ACC112 (cell line): ENCODE measurements at regions not wholly inside any gene's neighbourhood (a gene's known extent, or its start where the extent isn't known, plus 50 kb on each side); places are given as distances from the start of the nearest gene placed in this dataset.
A peak's percentile ranks its signal among the peaks of the same experiment; 100 is the strongest.

Source experiments
- H2AFZ ChIP-seq: fragments of 200-600 bp; sonication (generic); one replicate; pipeline ENCODE4 v1.6.0; 2017; ENCODE audit warnings: antibody characterized with exemption, low read length; ENCODE audit not compliant: unreplicated experiment
- H3K27ac ChIP-seq: fragments of 200-600 bp; sonication (generic); 2 replicates; pipeline ENCODE4 v1.5.1; 2014; ENCODE audit warnings: low read depth, mild to moderate bottlenecking, antibody characterized with exemption, low read length, moderate library complexity
- H3K27me3 ChIP-seq: fragments of 200-600 bp; sonication (generic); 2 replicates; pipeline ENCODE4 v1.6.1; 2014; ENCODE audit warnings: mild to moderate bottlenecking, antibody characterized with exemption, low read length, moderate library complexity, mixed read lengths; ENCODE audit not compliant: insufficient read depth
- H3K36me3 ChIP-seq: fragments of 200-600 bp; sonication (generic); 2 replicates; pipeline ENCODE4 v1.6.1; 2016; ENCODE audit warnings: mild to moderate bottlenecking, antibody characterized with exemption, low read length, moderate library complexity, mixed read lengths; ENCODE audit not compliant: insufficient read depth
- H3K4me1 ChIP-seq: fragments of 200-600 bp; sonication (generic); one replicate; pipeline ENCODE4 v1.6.1; 2016; ENCODE audit warnings: low read length, mixed read lengths; ENCODE audit not compliant: insufficient read depth, unreplicated experiment, control insufficient read depth
- H3K4me3 ChIP-seq: fragments of 200-600 bp; sonication (generic); 2 replicates; pipeline ENCODE4 v1.5.1; 2014; ENCODE audit warnings: mild to moderate bottlenecking, low read depth, low read length
- H3K79me2 ChIP-seq: fragments of 200-600 bp; sonication (generic); one replicate; pipeline ENCODE4 v1.6.0; 2016; ENCODE audit warnings: low read length; ENCODE audit not compliant: control insufficient read depth, unreplicated experiment, insufficient read depth

- H3K36me3 ChIP-seq, result no peaks in the 10 kb centered on the region
- no peak overlapping the region for H2AFZ ChIP-seq
- no peak overlapping the region for H3K27ac ChIP-seq
- H3K4me1 ChIP-seq, result no peaks in the 10 kb centered on the region
- H3K4me3 ChIP-seq, result no peak overlapping the region
- no peaks in the 10 kb centered on the region for H3K27me3 ChIP-seq
- no peaks in the 10 kb centered on the region for H3K79me2 ChIP-seq
Measured at GRCh38 chr6:113402544-113402943, 454.6 kb upstream of the MARCKS start.

GRCh38 chr6:113403966-113404595, 453.1 kb upstream of the MARCKS start:
- Histone ChIP-seq H2AFZ (no peak overlapping the region), H3K27ac (no peak overlapping the region)

GRCh38 chr6:113405326-113406047, 451.7 kb upstream of the MARCKS start:
- Histone ChIP-seq H3K36me3 (no peaks in the 10 kb centered on the region), H3K27me3 (no peaks in the 10 kb centered on the region), H3K27ac (no peak overlapping the region), H3K79me2 (no peaks in the 10 kb centered on the region), H3K4me1 (peaks cover 8% of the 10 kb centered on the region), H3K4me3 (no peak overlapping the region), H2AFZ (no peak overlapping the region)

More at GRCh38 chr6:113403966-113404595, 453.1 kb upstream of the MARCKS start:
- H3K79me2 ChIP-seq, result no peaks in the 10 kb centered on the region
- H3K27me3 ChIP-seq, result no peaks in the 10 kb centered on the region
- H3K36me3 ChIP-seq, result no peaks in the 10 kb centered on the region
- no peaks in the 10 kb centered on the region for H3K4me1 ChIP-seq
- H3K4me3 ChIP-seq, result no peak overlapping the region

DNA sequence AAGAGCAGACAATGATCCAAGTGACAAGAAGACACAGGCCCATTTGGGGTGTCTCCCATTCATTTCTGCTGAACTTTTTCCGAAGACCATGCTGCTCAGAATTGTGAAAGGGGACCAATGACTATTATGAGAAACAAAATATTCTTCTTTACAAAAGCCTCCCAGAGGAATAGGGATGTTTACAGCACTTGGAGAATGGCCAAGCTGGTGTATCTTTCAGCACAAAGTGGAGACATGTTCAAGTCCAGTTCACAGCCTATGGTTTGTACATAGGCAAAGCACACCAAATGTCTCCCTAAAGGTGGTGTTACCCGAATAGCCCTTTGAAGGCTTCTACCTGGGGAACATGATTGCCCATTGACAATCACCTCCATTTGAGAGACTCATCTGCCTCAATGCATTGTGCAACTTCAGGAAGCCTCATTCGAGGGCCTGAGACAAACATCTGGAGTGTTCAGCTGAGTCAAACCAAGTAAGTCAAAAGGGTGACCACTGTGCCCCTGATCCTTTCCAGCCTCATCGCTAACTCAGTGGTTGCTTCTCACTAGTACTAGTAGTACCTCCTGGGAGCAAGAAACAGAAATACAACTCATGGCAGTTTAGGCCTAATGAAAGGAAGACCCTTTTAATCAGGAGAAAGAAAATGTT, 451.0 kb upstream of the MARCKS start:
- H2AFZ ChIP-seq, result no peak overlapping the region
- no peaks in the 10 kb centered on the region for H3K27me3 ChIP-seq
- H3K4me1 ChIP-seq, result peaks cover 11% of the 10 kb centered on the region
- no peaks in the 10 kb centered on the region for H3K36me3 ChIP-seq
- no peak overlapping the region for H3K4me3 ChIP-seq
- no peaks in the 10 kb centered on the region for H3K79me2 ChIP-seq
- no peak overlapping the region for H3K27ac ChIP-seq

DNA sequence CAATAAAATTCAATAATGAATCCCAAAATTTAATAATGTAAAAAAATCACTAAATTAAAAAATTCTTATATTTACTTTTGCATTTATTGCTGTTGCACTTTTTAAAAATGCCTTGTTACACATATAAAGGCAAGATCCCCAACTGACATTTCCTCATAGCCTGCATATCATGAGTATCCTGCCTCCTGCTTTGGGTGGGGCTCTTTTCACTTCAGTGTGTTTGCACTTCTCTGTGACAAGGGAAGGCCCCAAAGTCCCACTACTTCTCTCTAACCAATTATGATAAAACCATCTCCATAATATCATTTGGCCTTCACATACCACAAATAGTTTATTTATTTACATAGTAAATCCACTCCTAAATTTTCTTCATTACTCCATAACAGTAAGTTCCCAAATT, 446.1 kb upstream of the MARCKS start:
- no peaks in the 10 kb centered on the region for H3K27me3 ChIP-seq

DNA sequence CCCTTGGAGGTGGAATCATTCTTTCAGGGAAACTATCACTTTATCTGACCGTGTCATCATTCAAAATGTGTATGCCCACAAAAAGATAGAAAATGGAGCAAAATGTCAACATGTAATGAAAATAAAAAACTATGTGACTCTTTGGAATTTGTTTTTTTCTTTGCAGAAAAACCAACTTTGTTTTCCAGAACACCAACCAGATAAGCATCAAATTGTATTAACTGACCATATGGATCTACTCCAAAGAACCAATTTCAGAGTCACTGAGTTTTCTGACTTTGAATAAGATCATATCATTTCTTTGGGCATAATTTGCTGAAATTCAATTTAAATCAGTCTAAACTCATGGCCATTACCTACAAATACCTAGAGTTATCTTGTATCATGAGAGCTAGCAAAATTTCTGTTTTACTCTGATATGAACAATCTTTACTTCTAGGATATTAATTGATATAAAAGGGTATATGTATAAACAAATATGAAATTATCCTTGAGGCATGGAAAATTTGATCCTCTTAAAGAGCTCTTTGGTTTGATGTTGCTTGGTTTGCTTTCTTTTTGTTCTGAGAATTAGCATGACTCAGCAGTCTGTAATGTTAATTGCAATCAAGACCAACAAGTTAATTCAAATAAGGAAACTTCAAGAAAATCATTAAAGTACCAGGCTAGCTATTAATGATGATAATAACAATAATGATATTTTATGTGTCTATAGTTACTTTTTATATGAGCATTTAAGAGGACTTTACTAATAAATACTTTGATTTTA, 444.4 kb upstream of the MARCKS start:
- H3K4me1 ChIP-seq, result peaks cover 37% of the 10 kb centered on the region
- H3K79me2 ChIP-seq, result no peaks in the 10 kb centered on the region
- no peaks in the 10 kb centered on the region for H3K36me3 ChIP-seq
- H3K27me3 ChIP-seq, result no peaks in the 10 kb centered on the region
- H3K4me3 ChIP-seq, result 0 out of 2 replicates have a peak overlapping the region, but pooled peaks have one; percentile 1
- H2AFZ ChIP-seq, result peak overlapping the region; percentile 19
- H3K27ac ChIP-seq, result no peak overlapping the region

More for the DNA sequence above, 446.1 kb upstream of the MARCKS start:
- H2AFZ ChIP-seq, result no peak overlapping the region
- H3K27ac ChIP-seq, result no peak overlapping the region
- H3K4me1 ChIP-seq, result peaks cover 33% of the 10 kb centered on the region
- H3K36me3 ChIP-seq, result no peaks in the 10 kb centered on the region
- no peaks in the 10 kb centered on the region for H3K79me2 ChIP-seq
- no peak overlapping the region for H3K4me3 ChIP-seq

- H3K27ac ChIP-seq, result 0 out of 2 replicates have a peak overlapping the region, but pooled peaks have one; percentile 40
- peaks cover 37% of the 10 kb centered on the region for H3K4me1 ChIP-seq
- H3K79me2 ChIP-seq, result no peaks in the 10 kb centered on the region
- H2AFZ ChIP-seq, result peak overlapping the region; percentile 89
- no peak overlapping the region for H3K4me3 ChIP-seq
- no peaks in the 10 kb centered on the region for H3K27me3 ChIP-seq
- no peaks in the 10 kb centered on the region for H3K36me3 ChIP-seq
Measured at GRCh38 chr6:113414511-113414910, 442.6 kb upstream of the MARCKS start.

- Histone ChIP-seq H3K27me3 (no peaks in the 10 kb centered on the region), H3K79me2 (no peaks in the 10 kb centered on the region), H2AFZ (no peak overlapping the region), H3K4me1 (peaks cover 26% of the 10 kb centered on the region), H3K27ac (no peak overlapping the region), H3K4me3 (no peak overlapping the region), H3K36me3 (no peaks in the 10 kb centered on the region)
Measured at GRCh38 chr6:113416170-113416569, 441.0 kb upstream of the MARCKS start.

- H3K36me3 ChIP-seq, result no peaks in the 10 kb centered on the region
- no peak overlapping the region for H3K27ac ChIP-seq
- H3K27me3 ChIP-seq, result no peaks in the 10 kb centered on the region
- H3K4me1 ChIP-seq, result peaks cover 4% of the 10 kb centered on the region
- no peak overlapping the region for H2AFZ ChIP-seq
- H3K4me3 ChIP-seq, result no peak overlapping the region
- H3K79me2 ChIP-seq, result no peaks in the 10 kb centered on the region
Measured at GRCh38 chr6:113420290-113420689, 436.9 kb upstream of the MARCKS start.

DNA sequence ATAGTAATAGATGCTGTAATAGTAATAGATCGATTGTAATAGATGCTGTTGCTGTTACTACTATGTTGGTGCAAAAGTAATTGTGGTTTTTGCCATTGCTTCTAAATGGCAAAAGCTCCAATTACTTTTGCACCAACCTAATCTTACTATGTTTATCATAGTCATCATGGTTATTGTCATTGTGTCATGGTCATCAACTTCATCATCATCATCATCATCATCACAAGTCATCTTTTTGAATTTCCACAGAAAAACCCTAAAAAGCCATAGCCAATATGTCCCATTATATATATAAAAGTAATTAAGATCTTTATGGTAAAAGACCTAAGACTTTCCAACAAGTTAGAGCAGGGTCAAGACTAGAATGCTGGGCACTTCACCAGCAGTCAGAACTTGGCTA, 435.1 kb upstream of the MARCKS start:
- H3K27ac ChIP-seq, result no peak overlapping the region
- H3K4me3 ChIP-seq, result no peak overlapping the region
- no peaks in the 10 kb centered on the region for H3K4me1 ChIP-seq
- H3K36me3 ChIP-seq, result no peaks in the 10 kb centered on the region
- H3K79me2 ChIP-seq, result no peaks in the 10 kb centered on the region
- H2AFZ ChIP-seq, result no peak overlapping the region
- H3K27me3 ChIP-seq, result no peaks in the 10 kb centered on the region
